Lung (tissue), 11 donors: ENCODE measurements at regions not wholly inside any gene's neighbourhood (a gene's known extent, or its start where the extent isn't known, plus 50 kb on each side); places are given as distances from the start of the nearest gene placed in this dataset.
"Not testable (repeated sequence)": the region's sequence is repeated elsewhere in the genome, so short reads cannot be mapped to it uniquely, and the experiment has no call there.

Experiments
- ATAC-seq: fragments of 200-7000 bp; cut with Tn5 transposase; one replicate; pipeline ENCODE4 v1.9.1; 2020; ENCODE audit warnings: moderate number of reproducible peaks; ENCODE audit not compliant: insufficient read depth, low FRiP score
- DNase-seq, 3 donors: peaks; one replicate each; pipeline ENCODE4 v3.0.0-alpha.2; 2013 to 2017
- H3K27ac ChIP-seq, 2 donors: one replicate each; pipeline ENCODE4 v1.5.1; 2013; ENCODE audit warnings: mild to moderate bottlenecking in 2 of 2, moderate library complexity in 2 of 2, control low read depth in 1 of 2, inconsistent platforms in 1 of 2, low read depth in 1 of 2, low read length in 1 of 2
- H3K27me3 ChIP-seq, 3 donors: one replicate each; pipeline ENCODE4 v1.5.1; 2013; ENCODE audit warnings: low read length in 2 of 3; ENCODE audit not compliant: control insufficient read depth in 3 of 3, insufficient read depth in 3 of 3
- H3K36me3 ChIP-seq, 4 donors: one replicate each; pipeline ENCODE4 v1.5.1; 2013; ENCODE audit warnings: low read length in 4 of 4, mild to moderate bottlenecking in 1 of 4, moderate library complexity in 1 of 4; ENCODE audit not compliant: control insufficient read depth in 4 of 4, insufficient read depth in 4 of 4
- H3K4me1 ChIP-seq, 5 donors: one replicate each; pipeline ENCODE4 v1.5.1; 2013; ENCODE audit warnings: low read length in 5 of 5, mild to moderate bottlenecking in 2 of 5, moderate library complexity in 1 of 5; ENCODE audit not compliant: control insufficient read depth in 5 of 5, insufficient read depth in 5 of 5
- H3K4me3 ChIP-seq: one replicate; pipeline ENCODE4 v1.5.1; 2013; ENCODE audit warnings: mild to moderate bottlenecking, control low read depth, moderate library complexity
- H3K9ac ChIP-seq, 2 donors: one replicate each; pipeline ENCODE4 v1.5.1; 2013; ENCODE audit warnings: low read length in 2 of 2, control low read depth in 1 of 2; ENCODE audit not compliant: insufficient read depth in 1 of 2
- H3K9me3 ChIP-seq, 4 donors: one replicate each; pipeline ENCODE4 v1.5.1; 2013; ENCODE audit warnings: low read length in 3 of 4, mild to moderate bottlenecking in 1 of 4, moderate library complexity in 1 of 4; ENCODE audit not compliant: control insufficient read depth in 4 of 4, insufficient read depth in 3 of 4
- WGBS, 2 donors: extraction: QIAGEN DNeasy Blood & Tissue Kit; methylation state at CpG; one replicate each; pipeline ENCODE4 v1.1.7; 2013; 5-methylcytosine and 5-hydroxymethylcytosine counted together
- TF ChIP-seq, protein P1 (sequence below): IDR thresholded peaks from 2 replicates; pipeline ENCODE4 v1.5.1; 2012; ENCODE audit warnings: mild to moderate bottlenecking; ENCODE audit errors: control extremely low read depth, extremely low read depth
- donor health status: control.
- donor health status: control.
- donor health status: Bipolar disorder and iron deficiency.
- donor health status: healthy.
- donor health status: DM: yes; HTN: yes; CAD: no.

DNA sequence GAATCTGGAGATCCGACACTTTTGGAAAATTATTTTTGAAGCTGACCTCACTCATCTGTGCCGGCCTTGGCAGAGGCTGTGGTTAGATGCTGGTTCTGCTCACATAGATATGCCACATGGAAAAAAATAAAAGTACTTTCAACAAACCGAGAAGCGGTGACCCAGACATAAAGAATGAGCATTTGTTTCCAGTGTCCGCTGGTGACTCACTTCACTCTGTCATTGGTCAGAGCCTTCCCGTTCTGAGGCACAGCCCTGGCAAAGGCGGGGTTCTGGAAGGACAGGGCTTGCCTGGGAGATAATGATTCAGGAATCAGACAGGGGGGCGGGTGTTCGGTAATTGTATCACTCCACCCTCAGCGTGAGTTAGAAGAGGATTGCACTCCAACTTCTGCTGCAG is 172.4 kb upstream of the MXRA5 start:
- Histone ChIP-seq H3K27me3 (peaks cover 0 to 55% (median 9%) of the 10 kb centered on the region in 3 donors), H3K4me3 (no peak overlapping the region), H3K4me1 (no peaks in the 10 kb centered on the region), H3K36me3 (no peaks in the 10 kb centered on the region), H3K9ac (no peak overlapping the region), H3K27ac (no peak overlapping the region), H3K9me3 (no peaks in the 10 kb centered on the region)
- TF ChIP-seq, protein P1, sequence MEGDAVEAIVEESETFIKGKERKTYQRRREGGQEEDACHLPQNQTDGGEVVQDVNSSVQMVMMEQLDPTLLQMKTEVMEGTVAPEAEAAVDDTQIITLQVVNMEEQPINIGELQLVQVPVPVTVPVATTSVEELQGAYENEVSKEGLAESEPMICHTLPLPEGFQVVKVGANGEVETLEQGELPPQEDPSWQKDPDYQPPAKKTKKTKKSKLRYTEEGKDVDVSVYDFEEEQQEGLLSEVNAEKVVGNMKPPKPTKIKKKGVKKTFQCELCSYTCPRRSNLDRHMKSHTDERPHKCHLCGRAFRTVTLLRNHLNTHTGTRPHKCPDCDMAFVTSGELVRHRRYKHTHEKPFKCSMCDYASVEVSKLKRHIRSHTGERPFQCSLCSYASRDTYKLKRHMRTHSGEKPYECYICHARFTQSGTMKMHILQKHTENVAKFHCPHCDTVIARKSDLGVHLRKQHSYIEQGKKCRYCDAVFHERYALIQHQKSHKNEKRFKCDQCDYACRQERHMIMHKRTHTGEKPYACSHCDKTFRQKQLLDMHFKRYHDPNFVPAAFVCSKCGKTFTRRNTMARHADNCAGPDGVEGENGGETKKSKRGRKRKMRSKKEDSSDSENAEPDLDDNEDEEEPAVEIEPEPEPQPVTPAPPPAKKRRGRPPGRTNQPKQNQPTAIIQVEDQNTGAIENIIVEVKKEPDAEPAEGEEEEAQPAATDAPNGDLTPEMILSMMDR = no peak
- WGBS, 2 donors = 76 to 82% methylated on average over 10 of the region's 10 CpGs
- DNase-seq (no peak), ATAC-seq (no peak)

DNA sequence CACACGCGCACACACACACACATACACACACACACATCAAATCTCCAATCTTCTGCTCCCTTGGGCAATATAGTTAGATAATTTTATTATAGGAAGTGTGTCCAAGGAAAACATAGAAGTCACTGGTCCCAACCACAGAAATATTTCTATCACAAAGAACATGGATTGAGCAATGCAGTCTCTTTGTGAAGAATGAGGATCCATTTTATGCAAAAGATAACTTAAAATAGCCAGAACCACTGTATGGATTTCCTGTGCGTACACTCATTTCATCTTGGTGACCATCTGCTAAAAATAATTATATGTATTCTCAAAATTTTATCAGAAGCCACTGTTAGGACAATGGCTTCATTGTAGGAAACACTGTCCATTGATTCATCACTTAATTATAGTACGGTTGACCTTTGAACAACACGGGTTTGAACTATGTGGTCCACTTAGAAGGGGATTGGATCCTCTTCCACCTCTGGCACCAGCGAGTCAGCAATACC is 169.6 kb upstream of the MXRA5 start:
- ATAC-seq (no peak), DNase-seq (no peak)
- TF ChIP-seq, protein P1 = no peak
- no peak overlapping the region for H3K27ac ChIP-seq
- no peak overlapping the region for H3K9ac ChIP-seq
- H3K9me3 ChIP-seq = no peaks in the 10 kb centered on the region
- H3K27me3 ChIP-seq = peaks cover 0 to 62% (median 3%) of the 10 kb centered on the region in 3 donors
- 91 to 95% methylated on average over 6 of the region's 6 CpGs for WGBS, 2 donors
- no peaks in the 10 kb centered on the region for H3K4me1 ChIP-seq
- H3K4me3 ChIP-seq = no peak overlapping the region
- no peaks in the 10 kb centered on the region for H3K36me3 ChIP-seq

DNA sequence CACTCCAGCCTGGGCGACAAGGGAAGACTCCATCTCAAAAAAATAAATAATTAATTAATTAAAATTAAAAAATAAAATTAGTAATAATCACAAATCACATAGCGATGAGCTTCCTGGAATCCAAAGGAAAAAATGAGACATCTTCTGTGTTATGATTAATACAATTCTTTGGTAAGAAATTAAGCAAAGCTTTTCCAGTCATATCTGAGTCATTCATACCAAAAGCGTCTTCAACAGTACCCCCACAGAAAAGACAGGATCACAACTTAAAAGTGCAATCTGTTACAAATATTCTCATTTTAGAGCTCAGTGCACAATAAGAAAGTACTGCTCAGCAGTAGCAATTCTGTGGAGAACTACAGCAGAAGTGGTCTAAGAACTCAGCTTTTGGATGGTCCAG is 168.5 kb upstream of the MXRA5 start:
- DNase-seq (no peak), ATAC-seq (no peak)
- peaks cover 0 to 62% (median 3%) of the 10 kb centered on the region in 3 donors for H3K27me3 ChIP-seq
- WGBS, 2 donors = 86 to 96% methylated on average over 3 of the region's 3 CpGs
- TF ChIP-seq, protein P1 = no peak
- H3K36me3 ChIP-seq = no peaks in the 10 kb centered on the region
- no peak overlapping the region for H3K4me3 ChIP-seq
- no peaks in the 10 kb centered on the region for H3K4me1 ChIP-seq
- no peak overlapping the region for H3K27ac ChIP-seq
- H3K9me3 ChIP-seq = no peaks in the 10 kb centered on the region
- H3K9ac ChIP-seq = no peak overlapping the region

DNA sequence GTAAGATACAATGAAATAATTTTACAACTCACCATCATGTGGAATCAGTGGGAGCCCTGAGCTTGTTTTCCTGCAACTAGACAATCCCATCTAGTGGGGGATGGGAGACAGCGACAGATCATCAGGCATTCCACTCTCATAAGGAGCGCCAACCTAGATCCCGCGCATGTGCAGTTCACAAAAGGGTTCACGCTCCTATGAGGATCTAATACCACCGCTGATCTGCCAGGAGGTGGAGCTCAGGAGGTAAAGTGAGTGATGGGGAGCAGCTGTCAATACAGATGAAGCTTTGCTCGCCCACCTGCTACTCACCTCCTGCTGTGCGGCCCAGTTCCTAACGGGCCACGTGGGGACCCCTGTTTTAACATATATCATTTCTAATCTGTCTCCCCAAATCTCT is 165.7 kb upstream of the MXRA5 start:
- 29 to 38% methylated on average over 10 of the region's 10 CpGs for WGBS, 2 donors
- H3K27ac ChIP-seq, H3K9ac ChIP-seq, H3K36me3 ChIP-seq, H3K4me1 ChIP-seq, H3K9me3 ChIP-seq, H3K4me3 ChIP-seq, ATAC-seq, DNase-seq: not testable (repeated sequence)
- H3K27me3 ChIP-seq = peaks cover 0 to 59% (median 3%) of the 10 kb centered on the region in 3 donors
